Esophagus muscularis mucosa (tissue), 3 donors: ENCODE measurements at regions not wholly inside any gene's neighbourhood (a gene's known extent, or its start where the extent isn't known, plus 50 kb on each side); places are given as distances from the start of the nearest gene placed in this dataset.

Experiments used
- CTCF ChIP-seq, 3 experiments: fragments of 200-600 bp in 2 of 3; fragments of 450-650 bp in 1 of 3; sonication (generic) in 2 of 3; IDR thresholded peaks; one replicate each; pipeline ENCODE4 v1.5.1; 2017 to 2019; ENCODE audit warnings: antibody characterized with exemption in 3 of 3, mild to moderate bottlenecking in 2 of 3, moderate library complexity in 1 of 3
- POLR2A ChIP-seq: fragments of 450-650 bp; IDR thresholded peaks from one replicate; pipeline ENCODE4 v1.6.1; 2017; ENCODE audit warnings: antibody characterized with exemption, moderate library complexity, mild to moderate bottlenecking, low read depth

GRCh38 chr5:86137297-86137696 lies 480.4 kb upstream of the COX7C start:
- TF ChIP-seq POLR2A (no peak), CTCF (IDR thresholded peaks at IDR 0.05) (no peak)
